ENCODE measurements at regions not wholly inside any gene's neighbourhood (a gene's known extent, or its start where the extent isn't known, plus 50 kb on each side); places are given as distances from the start of the nearest gene placed in this dataset.

DNA sequence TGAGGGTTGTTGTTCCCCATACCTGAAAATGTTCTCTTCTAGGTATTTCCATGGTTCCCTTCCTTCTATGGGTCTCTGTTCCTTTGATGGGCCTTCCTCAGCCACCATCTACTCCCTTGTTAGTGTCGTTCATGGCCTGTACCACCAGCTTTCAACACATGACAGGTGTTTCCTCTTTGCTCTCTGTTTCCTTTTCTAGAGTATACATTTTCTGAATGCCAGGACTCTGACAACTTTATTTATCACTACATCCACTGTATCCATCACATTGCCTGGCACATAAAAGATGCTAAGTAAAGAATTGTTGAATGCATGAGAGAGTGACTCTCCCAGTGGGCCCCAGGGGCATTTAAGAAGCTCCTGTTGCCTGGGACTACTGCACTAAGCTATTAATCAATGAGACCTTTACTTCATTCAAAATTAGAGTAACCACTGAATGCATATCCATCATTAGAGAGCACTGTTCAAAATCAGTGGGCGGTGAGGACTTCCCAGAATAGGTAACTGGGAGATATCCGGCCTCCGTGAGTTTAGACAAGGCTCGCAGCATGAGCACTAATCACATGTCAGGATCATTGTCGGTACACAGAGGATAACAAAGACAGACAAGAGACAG lies 255.0 kb downstream of the CBLN1 start:
- TF ChIP-seq POLR2AphosphoS5 (IDR thresholded peaks at IDR 0.05; ENCODE audit: low read depth, low read length) (no peak), POLR2A (IDR thresholded peaks at IDR 0.05; ENCODE audit: low read depth, low read length) (no peak), TAF1 (IDR thresholded peaks at IDR 0.05; ENCODE audit: low read depth, low read length) (no peak), SPI1 (IDR thresholded peaks at IDR 0.05; ENCODE audit: low read depth, low read length) (no peak), POU2F2 (IDR thresholded peaks at IDR 0.05; ENCODE audit: low read depth, low read length) (no peak)

Data from GM12891 (cell line).